ENCODE measurements at regions not wholly inside any gene's neighbourhood (a gene's known extent, or its start where the extent isn't known, plus 50 kb on each side); places are given as distances from the start of the nearest gene placed in this dataset.

- no peaks in the 10 kb centered on the region for H3K27me3 ChIP-seq
- 87% methylated on average over 6 of the region's 6 CpGs for WGBS
- H3K4me1 ChIP-seq = peaks cover under 1% of the 10 kb centered on the region
- no peak overlapping the region for H3K27ac ChIP-seq
- no peak for TF ChIP-seq POLR2AphosphoS5 (IDR thresholded peaks at IDR 0.05)
- no peak for TF ChIP-seq POLR2A (IDR thresholded peaks at IDR 0.05)
- TF ChIP-seq CTCF (IDR thresholded peaks at IDR 0.05) = no peak
- TF ChIP-seq EP300 (IDR thresholded peaks at IDR 0.05) = no peak
- H3K9me3 ChIP-seq = no peaks in the 10 kb centered on the region
- DNase-seq (ENCODE audit: low spot score in 2 of 2) = no peak
- H3K4me3 ChIP-seq = no peak overlapping the region
- H3K36me3 ChIP-seq = no peaks in the 10 kb centered on the region
Measured at GRCh38 chr5:157989296-157989695, 130.4 kb upstream of the CLINT1 start.

- WGBS = 85% methylated on average over 15 of the region's 15 CpGs
- Histone ChIP-seq H3K36me3 (no peaks in the 10 kb centered on the region), H3K4me3 (no peak overlapping the region), H3K27me3 (no peaks in the 10 kb centered on the region), H3K4me1 (peaks cover 6% of the 10 kb centered on the region), H3K9me3 (no peaks in the 10 kb centered on the region), H3K27ac (no peak overlapping the region)
- TF ChIP-seq EP300 (IDR thresholded peaks at IDR 0.05) (no peak), CTCF (IDR thresholded peaks at IDR 0.05) (no peak), POLR2AphosphoS5 (IDR thresholded peaks at IDR 0.05) (no peak), POLR2A (IDR thresholded peaks at IDR 0.05) (no peak)
- DNase-seq (ENCODE audit: low spot score in 2 of 2) = no peak
Measured at GRCh38 chr5:157987259-157987658, 128.3 kb upstream of the CLINT1 start.

GRCh38 chr5:157986431-157986990 lies 127.6 kb upstream of the CLINT1 start:
- H3K4me1 ChIP-seq = peaks cover 6% of the 10 kb centered on the region
- H3K9me3 ChIP-seq = no peaks in the 10 kb centered on the region
- no peaks in the 10 kb centered on the region for H3K27me3 ChIP-seq
- DNase-seq (ENCODE audit: low spot score in 2 of 2) = no peak
- H3K27ac ChIP-seq = no peak overlapping the region
- WGBS = 96% methylated on average over 21 of the region's 29 CpGs
- TF ChIP-seq POLR2AphosphoS5 (IDR thresholded peaks at IDR 0.05) (no peak), POLR2A (IDR thresholded peaks at IDR 0.05) (no peak), CTCF (IDR thresholded peaks at IDR 0.05) (no peak), EP300 (IDR thresholded peaks at IDR 0.05) (no peak)
- H3K36me3 ChIP-seq = no peaks in the 10 kb centered on the region
- no peak overlapping the region for H3K4me3 ChIP-seq

GRCh38 chr5:157984611-157985010 lies 125.7 kb upstream of the CLINT1 start:
- Histone ChIP-seq H3K36me3 (no peaks in the 10 kb centered on the region), H3K9me3 (no peaks in the 10 kb centered on the region), H3K27me3 (no peaks in the 10 kb centered on the region), H3K4me1 (peaks cover 6% of the 10 kb centered on the region), H3K27ac (no peak overlapping the region), H3K4me3 (no peak overlapping the region)
- TF ChIP-seq EP300 (IDR thresholded peaks at IDR 0.05) (no peak), POLR2A (IDR thresholded peaks at IDR 0.05) (no peak), CTCF (IDR thresholded peaks at IDR 0.05) (no peak), POLR2AphosphoS5 (IDR thresholded peaks at IDR 0.05) (no peak)
- 64% methylated on average over 5 of the region's 5 CpGs for WGBS
- DNase-seq (ENCODE audit: low spot score in 2 of 2) = no peak

- Histone ChIP-seq H3K9me3 (no peaks in the 10 kb centered on the region), H3K27me3 (no peaks in the 10 kb centered on the region), H3K27ac (no peak overlapping the region), H3K4me1 (peaks cover 6% of the 10 kb centered on the region), H3K36me3 (no peaks in the 10 kb centered on the region), H3K4me3 (no peak overlapping the region)
- 44% methylated on average over 3 of the region's 3 CpGs for WGBS
- DNase-seq (ENCODE audit: low spot score in 2 of 2) = no peak
- TF ChIP-seq POLR2AphosphoS5 (IDR thresholded peaks at IDR 0.05) = no peak
- no peak for TF ChIP-seq POLR2A (IDR thresholded peaks at IDR 0.05)
- TF ChIP-seq EP300 (IDR thresholded peaks at IDR 0.05) = no peak
- no peak for TF ChIP-seq CTCF (IDR thresholded peaks at IDR 0.05)
Measured at GRCh38 chr5:157983906-157984551, 125.1 kb upstream of the CLINT1 start.
